Retinal pigment epithelial cell (primary cell): ENCODE measurements at regions not wholly inside any gene's neighbourhood (a gene's known extent, or its start where the extent isn't known, plus 50 kb on each side); places are given as distances from the start of the nearest gene placed in this dataset.

Source experiments
- DNase-seq: peaks from one replicate; pipeline ENCODE4 v3.0.0-alpha.2; 2010; ENCODE audit warnings: low read depth
- H3K4me3 ChIP-seq: 2 replicates; pipeline ENCODE4 v1.5.1; 2011; ENCODE audit warnings: mild to moderate bottlenecking, low read length, control low read depth, moderate library complexity
- CTCF ChIP-seq: conservative IDR thresholded peaks from 2 replicates; pipeline ENCODE4 v1.5.1; 2011; ENCODE audit warnings: low read depth, low read length, control low read depth, inconsistent platforms

DNA sequence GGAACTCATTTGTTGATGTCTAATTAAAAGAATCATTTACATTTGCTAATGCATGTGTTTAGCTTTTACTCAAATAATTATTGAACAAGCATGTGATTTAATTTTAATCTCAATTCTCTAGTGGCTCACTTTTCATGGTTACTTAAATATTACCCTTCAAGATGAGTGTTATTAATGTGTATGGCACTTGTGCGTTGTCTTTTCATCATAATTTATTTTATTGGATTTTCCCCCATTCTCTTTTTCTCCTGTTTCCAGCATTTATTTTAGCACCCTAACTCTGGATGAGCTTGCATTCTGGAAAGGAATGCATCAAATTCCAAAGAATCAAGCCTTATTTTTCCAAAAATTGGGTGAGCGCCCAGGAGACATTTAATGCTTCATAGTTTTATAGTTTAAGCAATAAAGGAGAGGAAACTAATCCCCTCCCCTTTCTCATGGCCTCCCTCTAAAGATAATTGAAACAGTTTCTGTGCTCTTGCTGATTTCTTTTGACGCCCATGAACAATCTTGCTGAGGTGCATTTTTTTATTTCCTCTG lies 191.1 kb upstream of the FAT4 start:
- no peak overlapping the region for H3K4me3 ChIP-seq
- peak; percentile 18 for DNase-seq
- TF ChIP-seq CTCF, result no peak

- no peak for TF ChIP-seq CTCF
- no peak for DNase-seq
- H3K4me3 ChIP-seq, result no peak overlapping the region
Measured at GRCh38 chr4:125121581-125121980, 193.2 kb upstream of the FAT4 start.

DNA sequence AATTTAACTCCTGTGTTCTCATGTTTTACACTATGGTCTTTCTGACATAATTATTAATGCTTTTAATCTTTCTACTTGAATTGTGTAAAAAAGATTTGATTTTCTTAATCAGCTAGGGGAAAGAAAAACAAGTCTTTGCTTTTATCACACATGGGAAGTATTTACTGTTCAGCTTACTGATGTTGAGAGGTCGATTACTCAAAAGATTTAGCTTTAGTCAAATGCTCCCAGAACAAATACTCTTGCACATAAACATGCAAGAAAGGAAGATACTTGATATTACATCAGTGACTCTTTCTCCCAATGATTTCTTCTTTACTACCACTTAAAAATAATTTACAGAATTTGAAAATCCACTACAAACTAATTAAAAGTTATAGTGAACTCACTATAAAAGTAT lies 198.3 kb upstream of the FAT4 start:
- no peak overlapping the region for H3K4me3 ChIP-seq
- TF ChIP-seq CTCF, result no peak
- no peak for DNase-seq

- DNase-seq, result peak; percentile 36
- H3K4me3 ChIP-seq, result no peak overlapping the region
- TF ChIP-seq CTCF, result no peak
Measured at GRCh38 chr4:125115941-125116340, 198.8 kb upstream of the FAT4 start.

DNA sequence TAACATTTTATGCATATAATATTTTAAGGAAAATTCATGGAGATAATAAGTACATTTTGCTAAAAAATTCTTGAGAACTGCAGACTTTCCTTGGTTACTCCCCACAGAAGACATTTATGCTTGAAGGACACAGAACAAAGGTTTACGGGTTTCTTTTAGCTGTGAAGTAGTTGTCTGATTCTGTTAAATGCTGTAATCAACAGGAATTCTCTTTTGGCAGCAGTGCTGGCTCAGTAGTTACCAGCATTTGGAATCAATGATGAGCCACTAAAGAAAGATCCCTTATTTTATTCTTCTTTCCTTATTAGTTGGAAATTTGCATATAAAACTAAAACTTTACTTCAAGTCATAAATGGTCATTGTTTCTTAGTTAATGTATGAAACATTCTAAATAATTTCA lies 199.3 kb upstream of the FAT4 start:
- H3K4me3 ChIP-seq, result no peak overlapping the region
- peak; percentile 17 for DNase-seq
- TF ChIP-seq CTCF, result no peak

DNA sequence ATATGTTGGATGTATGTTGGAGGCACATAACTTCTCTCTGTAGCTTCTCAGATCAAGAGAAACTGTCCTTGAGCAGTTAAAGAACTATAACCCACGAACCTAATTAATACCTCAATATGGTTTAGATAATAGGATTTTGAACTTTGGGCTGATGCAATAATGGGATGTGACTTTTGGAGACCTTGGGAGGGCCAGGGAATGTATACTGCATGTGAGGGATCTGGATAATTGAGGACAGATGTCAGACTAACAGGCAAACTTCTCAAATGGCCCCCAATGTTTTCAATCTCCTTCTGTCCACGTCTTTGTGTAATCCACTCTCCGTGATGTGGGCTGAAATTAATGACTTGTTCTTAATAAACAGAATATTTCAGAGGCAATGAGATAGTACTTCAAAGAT lies 202.2 kb upstream of the FAT4 start:
- DNase-seq, result no peak
- TF ChIP-seq CTCF, result no peak
- no peak overlapping the region for H3K4me3 ChIP-seq

DNA sequence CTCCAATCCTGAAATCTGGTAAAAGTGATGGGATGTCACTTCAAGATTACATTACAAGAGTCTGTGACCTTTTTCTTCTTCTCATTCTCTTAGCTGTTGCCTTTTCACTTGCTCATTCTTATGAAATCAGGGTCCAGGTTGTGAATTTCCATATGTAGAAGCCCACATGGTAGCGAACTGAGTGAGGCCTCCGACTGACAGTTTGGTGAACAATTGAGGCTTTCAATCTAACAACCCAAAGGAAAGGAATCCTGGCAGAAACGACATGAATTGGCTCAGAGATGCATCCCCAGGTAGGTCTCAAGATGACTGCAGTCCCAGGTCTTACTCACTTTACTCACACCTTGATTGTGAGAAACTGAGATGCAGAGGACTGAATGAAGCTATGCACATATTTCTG lies 203.4 kb upstream of the FAT4 start:
- DNase-seq, result no peak
- no peak for TF ChIP-seq CTCF
- H3K4me3 ChIP-seq, result no peak overlapping the region
